CD14-positive monocyte (primary cell): ENCODE measurements at regions not wholly inside any gene's neighbourhood (a gene's known extent, or its start where the extent isn't known, plus 50 kb on each side); places are given as distances from the start of the nearest gene placed in this dataset.

Experiments
- DNase-seq, 3 donors: peaks; one replicate each; pipeline ENCODE4 v3.0.0-alpha.2; 2011 to 2022
- H2AFZ ChIP-seq: 2 replicates; pipeline ENCODE4 v1.6.0; 2012; ENCODE audit warnings: mild to moderate bottlenecking, low read depth, low read length, inconsistent platforms; ENCODE audit not compliant: insufficient read depth, poor library complexity, severe bottlenecking
- H3K27ac ChIP-seq, 2 donors: 1 replicate in 1 of 2; 2 replicates in 1 of 2; pipeline ENCODE4 v1.5.1; 2012 to 2013; ENCODE audit warnings: low read length in 2 of 2, control low read depth in 1 of 2, inconsistent platforms in 1 of 2, low read depth in 1 of 2, mild to moderate bottlenecking in 1 of 2
- H3K27me3 ChIP-seq, 2 donors: one replicate each; pipeline versions ENCODE4 v1.6.0 to v1.6.1; 2011 to 2013; ENCODE audit warnings: low read length in 2 of 2; ENCODE audit not compliant: control insufficient read depth in 2 of 2, insufficient read depth in 2 of 2
- H3K36me3 ChIP-seq, 2 donors: replicated peaks in 1 of 2; 1 replicate in 1 of 2; 2 replicates in 1 of 2; pipeline versions ENCODE4 v1.5.1 to v1.6.1; 2012 to 2013; ENCODE audit warnings: low read length in 2 of 2, control low read depth in 1 of 2, inconsistent platforms in 1 of 2, mild to moderate bottlenecking in 1 of 2; ENCODE audit not compliant: insufficient read depth in 2 of 2, control insufficient read depth in 1 of 2
- H3K4me1 ChIP-seq, 2 donors: 1 replicate in 1 of 2; 2 replicates in 1 of 2; pipeline versions ENCODE4 v1.5.1 to v1.6.1; 2012 to 2013; ENCODE audit warnings: low read length in 2 of 2, control low read depth in 1 of 2, inconsistent platforms in 1 of 2, mild to moderate bottlenecking in 1 of 2, moderate library complexity in 1 of 2; ENCODE audit not compliant: insufficient read depth in 2 of 2, control insufficient read depth in 1 of 2
- H3K4me2 ChIP-seq: replicated peaks from 2 replicates; pipeline ENCODE3; 2012; ENCODE audit warnings: low read length, moderate library complexity, mild to moderate bottlenecking; ENCODE audit not compliant: poor library complexity, severe bottlenecking; ENCODE audit errors: extremely low read depth
- H3K4me3 ChIP-seq, 3 experiments: fragments of 200-600 bp in 1 of 3; sonication (generic) in 1 of 3; replicated peaks in 1 of 3; 1 replicate in 2 of 3; 2 replicates in 1 of 3; pipeline ENCODE4 v1.5.1; 2011 to 2013; ENCODE audit warnings: low read length in 3 of 3, mild to moderate bottlenecking in 3 of 3, control low read depth in 2 of 3, low read depth in 2 of 3, inconsistent platforms in 1 of 3, moderate library complexity in 1 of 3
- H3K79me2 ChIP-seq: 2 replicates; pipeline ENCODE4 v1.6.0; 2012; ENCODE audit warnings: mild to moderate bottlenecking, control low read depth, inconsistent platforms, low read length, moderate library complexity; ENCODE audit not compliant: insufficient read depth
- H3K9ac ChIP-seq: 2 replicates; pipeline ENCODE4 v1.6.0; 2017; ENCODE audit warnings: low read length, mild to moderate bottlenecking; ENCODE audit not compliant: insufficient read depth, poor library complexity, severe bottlenecking
- H3K9me3 ChIP-seq, 2 donors: replicated peaks in 1 of 2; 1 replicate in 1 of 2; 2 replicates in 1 of 2; pipeline versions ENCODE4 v1.5.1 to v1.6.1; 2012 to 2013; ENCODE audit warnings: low read length in 2 of 2, control low read depth in 1 of 2; ENCODE audit not compliant: control insufficient read depth in 1 of 2, insufficient read depth in 1 of 2
- H4K20me1 ChIP-seq: 2 replicates; pipeline ENCODE4 v1.6.0; 2012; ENCODE audit warnings: mild to moderate bottlenecking, low read length, control low read depth, moderate library complexity; ENCODE audit not compliant: insufficient read depth
- H3K27ac Mint-ChIP-seq, 7 donors: one replicate each; pipeline ENCODE4 v1.8.0; 2020; ENCODE audit warnings: mild to moderate bottlenecking in 7 of 7, mixed read lengths in 7 of 7, moderate library complexity in 6 of 7, inconsistent platforms in 2 of 7
- H3K27me3 Mint-ChIP-seq, 3 donors: one replicate each; pipeline ENCODE4 v1.8.0; 2021 to 2022; ENCODE audit warnings: low read depth in 3 of 3, mild to moderate bottlenecking in 3 of 3, mixed read lengths in 3 of 3, moderate library complexity in 3 of 3, inconsistent platforms in 1 of 3
- H3K36me3 Mint-ChIP-seq, 2 donors: one replicate each; pipeline ENCODE4 v1.8.0; 2020; ENCODE audit warnings: mixed read lengths in 2 of 2, inconsistent platforms in 1 of 2, mild to moderate bottlenecking in 1 of 2
- H3K4me1 Mint-ChIP-seq: one replicate; pipeline ENCODE4 v1.8.0; 2020; ENCODE audit warnings: mild to moderate bottlenecking, mixed read lengths
- H3K4me3 Mint-ChIP-seq, 2 donors: one replicate each; pipeline ENCODE4 v1.8.0; 2020; ENCODE audit warnings: mild to moderate bottlenecking in 2 of 2, mixed read lengths in 2 of 2, moderate library complexity in 1 of 2
- H3K9me3 Mint-ChIP-seq, 7 donors: one replicate each; pipeline ENCODE4 v1.8.0; 2020 to 2022; ENCODE audit warnings: mixed read lengths in 7 of 7, mild to moderate bottlenecking in 6 of 7, moderate library complexity in 6 of 7, inconsistent platforms in 2 of 7
- WGBS: methylation state at CpG from one replicate; pipeline ENCODE4 v1.1.5; 2013; ENCODE audit warnings: missing lambda C conversion rate; ENCODE audit not compliant: insufficient coverage; 5-methylcytosine and 5-hydroxymethylcytosine counted together
- intact Hi-C, 2 donors: fragments of 100-400 bp; cut with micrococcal nuclease; formaldehyde crosslinking; loops; one replicate each; pipeline versions ENCODE4 v1.15.0 to v1.15.1; 2023
- TF ChIP-seq, protein P1 (sequence below): fragments of 200-600 bp; IDR thresholded peaks from one replicate; pipeline ENCODE4 v1.8.0; 2022; ENCODE audit warnings: antibody characterized with exemption, mild to moderate bottlenecking

DNA sequence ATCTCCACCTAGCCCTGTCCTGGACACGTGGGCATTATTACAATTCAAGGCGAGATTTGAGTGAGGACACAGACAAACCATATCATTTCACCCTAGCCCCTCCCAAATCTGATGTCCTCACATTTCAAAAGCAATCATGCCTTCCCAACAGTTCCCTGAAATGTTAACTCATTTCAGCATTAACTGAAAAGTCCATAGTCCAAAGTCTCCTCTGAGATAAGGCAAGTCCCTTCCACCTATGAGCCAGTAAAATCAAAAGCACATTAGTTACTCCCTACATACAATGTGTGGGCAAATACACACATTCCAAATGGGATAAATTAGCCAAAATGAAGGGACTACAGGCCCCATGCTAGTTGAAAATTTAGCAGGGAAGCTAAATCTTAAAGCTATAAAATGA lies 546.0 kb upstream of the LMO3 start:
- no peaks in the 10 kb centered on the region for H3K36me3 ChIP-seq

DNA sequence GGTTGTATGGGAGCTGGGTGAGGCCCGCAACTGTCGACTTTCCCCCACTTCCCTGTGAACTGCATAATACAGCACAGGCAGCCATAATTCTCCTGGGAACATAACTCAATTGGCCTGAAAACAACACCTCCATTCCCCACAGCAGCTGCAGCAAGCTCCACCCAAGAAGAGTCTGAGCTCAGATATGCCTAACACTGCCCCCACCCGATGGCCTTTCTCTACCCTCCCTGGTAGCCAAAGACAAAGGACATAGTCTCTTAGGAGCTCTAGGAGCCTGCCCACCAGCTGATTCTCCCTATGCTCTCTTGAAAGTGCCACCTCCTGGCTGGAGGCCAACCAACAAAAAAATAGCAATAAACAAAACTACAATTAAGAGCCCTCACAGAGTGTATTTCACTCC lies 542.7 kb upstream of the LMO3 start:
- peaks cover 0 to 19% (median 15%) of the 10 kb centered on the region in 7 donors for H3K9me3 Mint-ChIP-seq
- no peak overlapping the region for H3K27ac Mint-ChIP-seq
- Histone ChIP-seq H3K79me2 (no peaks in the 10 kb centered on the region), H3K4me2 (no peak overlapping the region), H3K4me1 (no peaks in the 10 kb centered on the region), H3K36me3 (no peaks in the 10 kb centered on the region), H2AFZ (no peak overlapping the region), H3K27ac (no peak overlapping the region), H4K20me1 (no peaks in the 10 kb centered on the region), H3K9ac (no peak overlapping the region), H3K9me3 (peaks cover 19 to 24% of the 10 kb centered on the region in 2 donors), H3K27me3 (no peaks in the 10 kb centered on the region), H3K4me3 (no peak overlapping the region)
- TF ChIP-seq, protein P1, sequence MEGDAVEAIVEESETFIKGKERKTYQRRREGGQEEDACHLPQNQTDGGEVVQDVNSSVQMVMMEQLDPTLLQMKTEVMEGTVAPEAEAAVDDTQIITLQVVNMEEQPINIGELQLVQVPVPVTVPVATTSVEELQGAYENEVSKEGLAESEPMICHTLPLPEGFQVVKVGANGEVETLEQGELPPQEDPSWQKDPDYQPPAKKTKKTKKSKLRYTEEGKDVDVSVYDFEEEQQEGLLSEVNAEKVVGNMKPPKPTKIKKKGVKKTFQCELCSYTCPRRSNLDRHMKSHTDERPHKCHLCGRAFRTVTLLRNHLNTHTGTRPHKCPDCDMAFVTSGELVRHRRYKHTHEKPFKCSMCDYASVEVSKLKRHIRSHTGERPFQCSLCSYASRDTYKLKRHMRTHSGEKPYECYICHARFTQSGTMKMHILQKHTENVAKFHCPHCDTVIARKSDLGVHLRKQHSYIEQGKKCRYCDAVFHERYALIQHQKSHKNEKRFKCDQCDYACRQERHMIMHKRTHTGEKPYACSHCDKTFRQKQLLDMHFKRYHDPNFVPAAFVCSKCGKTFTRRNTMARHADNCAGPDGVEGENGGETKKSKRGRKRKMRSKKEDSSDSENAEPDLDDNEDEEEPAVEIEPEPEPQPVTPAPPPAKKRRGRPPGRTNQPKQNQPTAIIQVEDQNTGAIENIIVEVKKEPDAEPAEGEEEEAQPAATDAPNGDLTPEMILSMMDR, result no peak
- H3K36me3 Mint-ChIP-seq, result no peaks in the 10 kb centered on the region
- DNase-seq, result no peak
- H3K4me3 Mint-ChIP-seq, result no peak overlapping the region
- intact Hi-C loops, result no loop called here
- no peaks in the 10 kb centered on the region for H3K4me1 Mint-ChIP-seq
- no peaks in the 10 kb centered on the region for H3K27me3 Mint-ChIP-seq
- WGBS, result 83% methylated on average over 1 of the region's 3 CpGs

More for the DNA sequence above, 546.0 kb upstream of the LMO3 start:
- no peak for DNase-seq
- Mint-ChIP-seq H3K36me3 (no peaks in the 10 kb centered on the region), H3K27me3 (no peaks in the 10 kb centered on the region), H3K4me1 (no peaks in the 10 kb centered on the region), H3K27ac (no peak overlapping the region), H3K4me3 (no peak overlapping the region), H3K9me3 (peaks cover 2 to 20% (median 15%) of the 10 kb centered on the region in 7 donors)
- no peak overlapping the region for H3K4me2 ChIP-seq
- H3K4me3 ChIP-seq, result no peak overlapping the region
- H3K27me3 ChIP-seq, result no peaks in the 10 kb centered on the region
- H3K27ac ChIP-seq, result no peak overlapping the region
- intact Hi-C loops, result no loop called here
- no peak overlapping the region for H2AFZ ChIP-seq
- H3K4me1 ChIP-seq, result no peaks in the 10 kb centered on the region
- TF ChIP-seq, protein P1, result no peak
- H3K9me3 ChIP-seq, result peaks cover 14 to 24% of the 10 kb centered on the region in 2 donors
- H3K9ac ChIP-seq, result no peak overlapping the region
- WGBS, result 92% methylated on average over 2 of the region's 2 CpGs
- H4K20me1 ChIP-seq, result no peaks in the 10 kb centered on the region
- H3K79me2 ChIP-seq, result no peaks in the 10 kb centered on the region
